WTC11 (cell line): ENCODE measurements at regions not wholly inside any gene's neighbourhood (a gene's known extent, or its start where the extent isn't known, plus 50 kb on each side); places are given as distances from the start of the nearest gene placed in this dataset.

Experiments
- ATAC-seq: fragments of 200-7000 bp; cut with Tn5 transposase; 2 replicates; pipeline ENCODE4 v1.10.0; 2021; ENCODE audit warnings: mild to moderate bottlenecking, moderate library complexity
- CTCF ChIA-PET: fragments of 300-600 bp; sonication (Branson Sonifier 250); formaldehyde crosslinking; loops from one replicate; lab custom pipeline; 2021; ENCODE audit warnings: antibody characterized with exemption; lab: Charles Lee
- POLR2A ChIA-PET: fragments of 350-600 bp; sonication (Branson Sonifier 250); formaldehyde crosslinking; loops from one replicate; lab custom pipeline; 2021; ENCODE audit warnings: antibody characterized with exemption; lab: Charles Lee
- DNase-seq: peaks from one replicate; pipeline ENCODE4 v3.0.0; 2021; ENCODE audit warnings: low spot score
- H3K27ac Mint-ChIP-seq: 2 replicates; pipeline ENCODE4 v1.8.0; 2021; ENCODE audit warnings: mixed read lengths
- H3K27me3 Mint-ChIP-seq: 2 replicates; pipeline ENCODE4 v1.8.0; 2021; ENCODE audit warnings: low read depth, mild to moderate bottlenecking, moderate library complexity, mixed read lengths
- H3K36me3 Mint-ChIP-seq: 2 replicates; pipeline ENCODE4 v1.8.0; 2021; ENCODE audit warnings: mixed read lengths
- H3K4me1 Mint-ChIP-seq: 2 replicates; pipeline ENCODE4 v1.8.0; 2022; ENCODE audit warnings: mixed read lengths
- H3K4me3 Mint-ChIP-seq: 2 replicates; pipeline ENCODE4 v1.8.0; 2021; ENCODE audit warnings: mild to moderate bottlenecking, moderate library complexity, mixed read lengths
- H3K9me3 Mint-ChIP-seq: 2 replicates; pipeline ENCODE4 v1.8.0; 2021; ENCODE audit warnings: mixed read lengths
- FOXP1 ChIP-seq: sonication (generic); formaldehyde crosslinking; IDR thresholded peaks from 2 replicates; pipeline ENCODE4 v1.8.0; 2022; ENCODE audit warnings: missing genetic modification reagents, mild to moderate bottlenecking, moderate library complexity, borderline replicate concordance
- GTF2I ChIP-seq: fragments of 250-450 bp; sonication (Bioruptor Pico); conservative IDR thresholded peaks from 2 replicates; pipeline ENCODE4 v1.4.0; 2021; ENCODE audit warnings: mild to moderate bottlenecking
- NFATC4 ChIP-seq: fragments of 250-450 bp; sonication (Bioruptor Pico); IDR thresholded peaks from 2 replicates; pipeline ENCODE4 v1.9.0; 2021; ENCODE audit warnings: mild to moderate bottlenecking
- NR2C2 ChIP-seq: sonication (generic); formaldehyde crosslinking; IDR thresholded peaks from 2 replicates; pipeline ENCODE4 v1.8.0; 2022; ENCODE audit warnings: mild to moderate bottlenecking, missing genetic modification reagents
- NR3C1 ChIP-seq: sonication (generic); formaldehyde crosslinking; conservative IDR thresholded peaks from 2 replicates; pipeline ENCODE4 v1.8.1; 2023; ENCODE audit warnings: low read depth, mild to moderate bottlenecking, missing genetic modification reagents
- SP1 ChIP-seq: sonication (generic); formaldehyde crosslinking; conservative IDR thresholded peaks from 2 replicates; pipeline ENCODE4 v1.8.1; 2022; ENCODE audit warnings: missing genetic modification reagents
- TEAD1 ChIP-seq: sonication (generic); formaldehyde crosslinking; IDR thresholded peaks from 2 replicates; pipeline ENCODE4 v1.8.0; 2022; ENCODE audit warnings: mild to moderate bottlenecking, missing genetic modification reagents
- ZNF121 ChIP-seq: sonication (generic); formaldehyde crosslinking; IDR thresholded peaks from 2 replicates; pipeline ENCODE4 v1.8.0; 2023; ENCODE audit warnings: missing genetic modification reagents
- ZNF232 ChIP-seq: sonication (generic); formaldehyde crosslinking; IDR thresholded peaks from 2 replicates; pipeline ENCODE4 v1.8.0; 2022; ENCODE audit warnings: mild to moderate bottlenecking, missing genetic modification reagents
- TF ChIP-seq, protein P1 (sequence below): sonication (generic); formaldehyde crosslinking; IDR thresholded peaks from 2 replicates; pipeline ENCODE4 v1.8.0; 2023; ENCODE audit warnings: missing genetic modification reagents, mild to moderate bottlenecking, borderline replicate concordance
- TF ChIP-seq, protein P2 (sequence below): sonication (generic); formaldehyde crosslinking; conservative IDR thresholded peaks from 2 replicates; pipeline ENCODE4 v1.8.1; 2023; ENCODE audit warnings: mild to moderate bottlenecking, low read depth, missing genetic modification reagents, moderate library complexity
- TF ChIP-seq, protein P3 (sequence below): fragments of 250-450 bp; sonication (Bioruptor Pico); IDR thresholded peaks from 2 replicates; pipeline ENCODE4 v1.9.0; 2021; ENCODE audit warnings: mild to moderate bottlenecking
- TF ChIP-seq, protein P4 (sequence below): sonication (generic); formaldehyde crosslinking; IDR thresholded peaks from 2 replicates; pipeline ENCODE4 v1.8.1; 2022; ENCODE audit warnings: low read depth, missing genetic modification reagents, borderline replicate concordance
- TF ChIP-seq, protein P5 (sequence below): sonication (generic); formaldehyde crosslinking; IDR thresholded peaks from 2 replicates; pipeline ENCODE4 v1.8.1; 2022; ENCODE audit warnings: mild to moderate bottlenecking, moderate library complexity, missing genetic modification reagents
- TF ChIP-seq, protein P6 (sequence below): fragments of 250-450 bp; sonication (Bioruptor Pico); IDR thresholded peaks from 2 replicates; pipeline ENCODE4 v2.1.2; 2022; ENCODE audit warnings: mild to moderate bottlenecking, moderate library complexity
- TF ChIP-seq, protein P7 (sequence below): sonication (generic); formaldehyde crosslinking; IDR thresholded peaks from 2 replicates; pipeline ENCODE4 v1.8.0; 2023; ENCODE audit warnings: missing genetic modification reagents

DNA sequence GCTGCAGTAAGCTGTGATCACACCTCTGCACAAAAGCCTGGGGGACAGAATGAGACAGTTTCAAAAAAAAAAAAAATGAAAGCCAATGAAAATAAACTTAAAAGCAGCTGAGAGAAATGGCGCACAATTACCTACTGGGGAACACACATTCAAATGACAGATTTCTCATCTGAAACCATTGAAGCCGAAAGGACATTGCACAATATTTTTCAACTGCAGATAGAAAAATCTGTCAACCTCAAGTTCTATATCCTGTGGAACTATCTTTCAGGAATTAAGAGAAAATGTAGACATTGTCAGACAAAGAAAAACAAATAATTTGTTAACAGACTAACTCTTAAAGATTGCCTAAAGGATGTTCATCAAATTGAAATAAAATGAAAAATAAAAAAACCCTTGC, 442.8 kb downstream of the MATN1 start:
- POLR2A ChIA-PET, result no interaction called here
- H3K9me3 Mint-ChIP-seq, result no peaks in the 10 kb centered on the region
- TF ChIP-seq NR2C2 (no peak), NR3C1 (CRISPR knock-in tag) (no peak), ZNF232 (no peak), GTF2I (CRISPR knock-in tag) (no peak), NFATC4 (no peak), ZNF121 (CRISPR knock-in tag) (no peak), FOXP1 (CRISPR knock-in tag) (no peak), SP1 (CRISPR knock-in tag) (no peak), TEAD1 (CRISPR knock-in tag) (no peak)
- TF ChIP-seq, protein P1, sequence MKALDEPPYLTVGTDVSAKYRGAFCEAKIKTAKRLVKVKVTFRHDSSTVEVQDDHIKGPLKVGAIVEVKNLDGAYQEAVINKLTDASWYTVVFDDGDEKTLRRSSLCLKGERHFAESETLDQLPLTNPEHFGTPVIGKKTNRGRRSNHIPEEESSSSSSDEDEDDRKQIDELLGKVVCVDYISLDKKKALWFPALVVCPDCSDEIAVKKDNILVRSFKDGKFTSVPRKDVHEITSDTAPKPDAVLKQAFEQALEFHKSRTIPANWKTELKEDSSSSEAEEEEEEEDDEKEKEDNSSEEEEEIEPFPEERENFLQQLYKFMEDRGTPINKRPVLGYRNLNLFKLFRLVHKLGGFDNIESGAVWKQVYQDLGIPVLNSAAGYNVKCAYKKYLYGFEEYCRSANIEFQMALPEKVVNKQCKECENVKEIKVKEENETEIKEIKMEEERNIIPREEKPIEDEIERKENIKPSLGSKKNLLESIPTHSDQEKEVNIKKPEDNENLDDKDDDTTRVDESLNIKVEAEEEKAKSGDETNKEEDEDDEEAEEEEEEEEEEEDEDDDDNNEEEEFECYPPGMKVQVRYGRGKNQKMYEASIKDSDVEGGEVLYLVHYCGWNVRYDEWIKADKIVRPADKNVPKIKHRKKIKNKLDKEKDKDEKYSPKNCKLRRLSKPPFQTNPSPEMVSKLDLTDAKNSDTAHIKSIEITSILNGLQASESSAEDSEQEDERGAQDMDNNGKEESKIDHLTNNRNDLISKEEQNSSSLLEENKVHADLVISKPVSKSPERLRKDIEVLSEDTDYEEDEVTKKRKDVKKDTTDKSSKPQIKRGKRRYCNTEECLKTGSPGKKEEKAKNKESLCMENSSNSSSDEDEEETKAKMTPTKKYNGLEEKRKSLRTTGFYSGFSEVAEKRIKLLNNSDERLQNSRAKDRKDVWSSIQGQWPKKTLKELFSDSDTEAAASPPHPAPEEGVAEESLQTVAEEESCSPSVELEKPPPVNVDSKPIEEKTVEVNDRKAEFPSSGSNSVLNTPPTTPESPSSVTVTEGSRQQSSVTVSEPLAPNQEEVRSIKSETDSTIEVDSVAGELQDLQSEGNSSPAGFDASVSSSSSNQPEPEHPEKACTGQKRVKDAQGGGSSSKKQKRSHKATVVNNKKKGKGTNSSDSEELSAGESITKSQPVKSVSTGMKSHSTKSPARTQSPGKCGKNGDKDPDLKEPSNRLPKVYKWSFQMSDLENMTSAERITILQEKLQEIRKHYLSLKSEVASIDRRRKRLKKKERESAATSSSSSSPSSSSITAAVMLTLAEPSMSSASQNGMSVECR, result no peak
- TF ChIP-seq, protein P2, sequence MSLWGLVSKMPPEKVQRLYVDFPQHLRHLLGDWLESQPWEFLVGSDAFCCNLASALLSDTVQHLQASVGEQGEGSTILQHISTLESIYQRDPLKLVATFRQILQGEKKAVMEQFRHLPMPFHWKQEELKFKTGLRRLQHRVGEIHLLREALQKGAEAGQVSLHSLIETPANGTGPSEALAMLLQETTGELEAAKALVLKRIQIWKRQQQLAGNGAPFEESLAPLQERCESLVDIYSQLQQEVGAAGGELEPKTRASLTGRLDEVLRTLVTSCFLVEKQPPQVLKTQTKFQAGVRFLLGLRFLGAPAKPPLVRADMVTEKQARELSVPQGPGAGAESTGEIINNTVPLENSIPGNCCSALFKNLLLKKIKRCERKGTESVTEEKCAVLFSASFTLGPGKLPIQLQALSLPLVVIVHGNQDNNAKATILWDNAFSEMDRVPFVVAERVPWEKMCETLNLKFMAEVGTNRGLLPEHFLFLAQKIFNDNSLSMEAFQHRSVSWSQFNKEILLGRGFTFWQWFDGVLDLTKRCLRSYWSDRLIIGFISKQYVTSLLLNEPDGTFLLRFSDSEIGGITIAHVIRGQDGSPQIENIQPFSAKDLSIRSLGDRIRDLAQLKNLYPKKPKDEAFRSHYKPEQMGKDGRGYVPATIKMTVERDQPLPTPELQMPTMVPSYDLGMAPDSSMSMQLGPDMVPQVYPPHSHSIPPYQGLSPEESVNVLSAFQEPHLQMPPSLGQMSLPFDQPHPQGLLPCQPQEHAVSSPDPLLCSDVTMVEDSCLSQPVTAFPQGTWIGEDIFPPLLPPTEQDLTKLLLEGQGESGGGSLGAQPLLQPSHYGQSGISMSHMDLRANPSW (CRISPR knock-in tag), result no peak
- TF ChIP-seq, protein P3, sequence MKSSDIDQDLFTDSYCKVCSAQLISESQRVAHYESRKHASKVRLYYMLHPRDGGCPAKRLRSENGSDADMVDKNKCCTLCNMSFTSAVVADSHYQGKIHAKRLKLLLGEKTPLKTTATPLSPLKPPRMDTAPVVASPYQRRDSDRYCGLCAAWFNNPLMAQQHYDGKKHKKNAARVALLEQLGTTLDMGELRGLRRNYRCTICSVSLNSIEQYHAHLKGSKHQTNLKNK (CRISPR knock-in tag), result no peak
- TF ChIP-seq, protein P4, sequence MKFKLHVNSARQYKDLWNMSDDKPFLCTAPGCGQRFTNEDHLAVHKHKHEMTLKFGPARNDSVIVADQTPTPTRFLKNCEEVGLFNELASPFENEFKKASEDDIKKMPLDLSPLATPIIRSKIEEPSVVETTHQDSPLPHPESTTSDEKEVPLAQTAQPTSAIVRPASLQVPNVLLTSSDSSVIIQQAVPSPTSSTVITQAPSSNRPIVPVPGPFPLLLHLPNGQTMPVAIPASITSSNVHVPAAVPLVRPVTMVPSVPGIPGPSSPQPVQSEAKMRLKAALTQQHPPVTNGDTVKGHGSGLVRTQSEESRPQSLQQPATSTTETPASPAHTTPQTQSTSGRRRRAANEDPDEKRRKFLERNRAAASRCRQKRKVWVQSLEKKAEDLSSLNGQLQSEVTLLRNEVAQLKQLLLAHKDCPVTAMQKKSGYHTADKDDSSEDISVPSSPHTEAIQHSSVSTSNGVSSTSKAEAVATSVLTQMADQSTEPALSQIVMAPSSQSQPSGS (CRISPR knock-in tag), result no peak
- TF ChIP-seq, protein P5, sequence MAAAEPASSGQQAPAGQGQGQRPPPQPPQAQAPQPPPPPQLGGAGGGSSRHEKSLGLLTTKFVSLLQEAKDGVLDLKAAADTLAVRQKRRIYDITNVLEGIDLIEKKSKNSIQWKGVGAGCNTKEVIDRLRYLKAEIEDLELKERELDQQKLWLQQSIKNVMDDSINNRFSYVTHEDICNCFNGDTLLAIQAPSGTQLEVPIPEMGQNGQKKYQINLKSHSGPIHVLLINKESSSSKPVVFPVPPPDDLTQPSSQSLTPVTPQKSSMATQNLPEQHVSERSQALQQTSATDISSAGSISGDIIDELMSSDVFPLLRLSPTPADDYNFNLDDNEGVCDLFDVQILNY (CRISPR knock-in tag), result no peak
- TF ChIP-seq, protein P6, sequence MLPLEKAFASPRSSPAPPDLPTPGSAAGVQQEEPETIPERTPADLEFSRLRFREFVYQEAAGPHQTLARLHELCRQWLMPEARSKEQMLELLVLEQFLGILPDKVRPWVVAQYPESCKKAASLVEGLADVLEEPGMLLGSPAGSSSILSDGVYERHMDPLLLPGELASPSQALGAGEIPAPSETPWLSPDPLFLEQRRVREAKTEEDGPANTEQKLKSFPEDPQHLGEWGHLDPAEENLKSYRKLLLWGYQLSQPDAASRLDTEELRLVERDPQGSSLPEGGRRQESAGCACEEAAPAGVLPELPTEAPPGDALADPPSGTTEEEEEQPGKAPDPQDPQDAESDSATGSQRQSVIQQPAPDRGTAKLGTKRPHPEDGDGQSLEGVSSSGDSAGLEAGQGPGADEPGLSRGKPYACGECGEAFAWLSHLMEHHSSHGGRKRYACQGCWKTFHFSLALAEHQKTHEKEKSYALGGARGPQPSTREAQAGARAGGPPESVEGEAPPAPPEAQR (CRISPR knock-in tag), result no peak
- CTCF ChIA-PET, result no interaction called here
- no peak overlapping the region for H3K27ac Mint-ChIP-seq
- ATAC-seq (no peak), DNase-seq (no peak)
- no peaks in the 10 kb centered on the region; the same call in 1 of the 2 replicates for H3K27me3 Mint-ChIP-seq
- H3K36me3 Mint-ChIP-seq, result no peaks in the 10 kb centered on the region
- no peaks in the 10 kb centered on the region for H3K4me1 Mint-ChIP-seq
- no peak overlapping the region for H3K4me3 Mint-ChIP-seq

DNA sequence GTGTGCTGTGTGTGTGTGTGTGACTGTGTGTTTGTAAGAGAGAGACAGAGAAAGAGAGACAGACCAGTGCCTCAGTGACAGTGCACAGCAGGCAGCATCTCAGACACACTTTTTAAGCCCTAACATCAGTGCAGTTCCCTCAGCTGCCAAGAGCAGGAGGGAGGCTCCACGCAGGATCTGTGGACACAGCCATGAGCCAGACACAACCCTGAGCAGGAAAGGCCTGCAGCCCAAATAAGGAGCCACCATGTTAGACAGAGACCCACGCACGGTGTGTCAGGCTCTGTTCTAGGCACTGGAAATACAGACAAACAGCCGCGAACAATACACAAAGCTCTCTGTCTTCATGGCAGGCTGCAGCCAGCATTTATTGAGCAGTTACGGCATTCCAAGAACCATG, 445.5 kb downstream of the MATN1 start:
- DNase-seq (no peak), ATAC-seq (no peak)
- H3K36me3 Mint-ChIP-seq, result no peaks in the 10 kb centered on the region
- no peaks in the 10 kb centered on the region for H3K4me1 Mint-ChIP-seq
- H3K4me3 Mint-ChIP-seq, result no peak overlapping the region
- TF ChIP-seq, protein P7, sequence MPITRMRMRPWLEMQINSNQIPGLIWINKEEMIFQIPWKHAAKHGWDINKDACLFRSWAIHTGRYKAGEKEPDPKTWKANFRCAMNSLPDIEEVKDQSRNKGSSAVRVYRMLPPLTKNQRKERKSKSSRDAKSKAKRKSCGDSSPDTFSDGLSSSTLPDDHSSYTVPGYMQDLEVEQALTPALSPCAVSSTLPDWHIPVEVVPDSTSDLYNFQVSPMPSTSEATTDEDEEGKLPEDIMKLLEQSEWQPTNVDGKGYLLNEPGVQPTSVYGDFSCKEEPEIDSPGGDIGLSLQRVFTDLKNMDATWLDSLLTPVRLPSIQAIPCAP (CRISPR knock-in tag), result no peak
- no peaks in the 10 kb centered on the region; the same call in 1 of the 2 replicates for H3K27me3 Mint-ChIP-seq
- no peaks in the 10 kb centered on the region for H3K9me3 Mint-ChIP-seq
- ChIA-PET POLR2A (no interaction called here), CTCF (interaction anchor here (2.7 kb wide), 1 partner anchor 102 kb away, joined by 6 read pairs; no protein-coding TSS in a partner anchor)
- H3K27ac Mint-ChIP-seq, result no peak overlapping the region
